GM19240 (cell line): ENCODE measurements at regions not wholly inside any gene's neighbourhood (a gene's known extent, or its start where the extent isn't known, plus 50 kb on each side); places are given as distances from the start of the nearest gene placed in this dataset.
"Not testable (repeated sequence)": the region's sequence is repeated elsewhere in the genome, so short reads cannot be mapped to it uniquely, and the experiment has no call there.

Experiments
- DNase-seq: peaks from one replicate; pipeline ENCODE4 v3.0.0; 2011; ENCODE audit warnings: low spot score; ENCODE audit not compliant: insufficient read length

DNA sequence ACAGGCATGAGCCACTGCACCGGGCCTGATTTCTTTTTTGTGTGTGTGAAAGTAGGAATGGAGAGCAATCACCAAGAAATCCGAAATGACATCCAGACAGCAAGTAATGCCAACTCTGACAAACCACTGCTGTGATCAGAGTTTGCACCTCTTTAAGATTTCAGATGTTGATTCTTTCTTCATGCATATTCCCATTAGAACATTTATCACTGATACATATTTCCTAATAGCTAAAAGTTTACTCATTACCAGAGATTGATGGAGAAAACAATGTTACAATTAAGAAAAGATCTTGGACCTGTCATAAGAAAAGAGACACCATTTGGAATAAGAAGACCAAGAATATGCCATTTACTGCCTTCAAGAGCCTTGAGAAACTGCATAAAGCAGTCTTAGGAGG lies 217.0 kb upstream of the MGAT4C start:
- DNase-seq, result no peak

DNA sequence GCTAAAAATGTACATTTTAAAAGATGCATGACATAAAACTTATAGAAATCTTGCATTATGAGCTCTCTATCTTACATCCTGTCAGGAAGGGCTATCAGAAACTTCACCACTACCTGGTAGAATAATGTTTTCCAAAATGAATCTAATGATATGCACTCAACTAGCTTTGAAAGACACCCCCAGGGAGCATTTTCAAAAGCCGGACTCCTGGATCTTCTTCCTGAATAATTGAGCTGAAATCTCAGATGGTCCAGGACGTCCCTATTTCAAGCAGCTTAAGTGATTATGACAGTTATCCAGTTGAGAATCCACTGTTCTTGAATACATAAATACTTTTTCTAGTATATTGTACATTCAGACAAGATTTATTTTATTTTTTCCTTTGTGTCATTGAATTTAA lies 200.6 kb upstream of the MGAT4C start:
- DNase-seq, result no peak

DNA sequence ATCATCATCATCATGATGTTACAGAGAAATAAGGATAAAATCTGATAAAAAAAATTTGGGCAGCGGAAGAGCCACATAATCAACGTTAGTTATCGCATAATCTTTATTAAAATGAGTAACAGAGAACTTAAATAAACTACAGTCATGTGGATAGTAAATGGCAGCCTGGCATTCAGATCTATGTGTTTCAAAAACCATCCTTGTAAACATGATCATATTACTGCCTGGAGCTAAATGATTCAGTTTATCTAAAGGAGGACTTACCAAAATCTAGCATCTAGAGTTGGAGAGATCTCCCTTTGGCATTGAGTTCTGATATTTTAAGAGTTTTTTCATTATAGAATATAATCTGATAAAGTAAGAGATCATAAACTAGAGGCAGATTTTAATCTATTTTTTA lies 200.1 kb upstream of the MGAT4C start:
- DNase-seq, result no peak

DNA sequence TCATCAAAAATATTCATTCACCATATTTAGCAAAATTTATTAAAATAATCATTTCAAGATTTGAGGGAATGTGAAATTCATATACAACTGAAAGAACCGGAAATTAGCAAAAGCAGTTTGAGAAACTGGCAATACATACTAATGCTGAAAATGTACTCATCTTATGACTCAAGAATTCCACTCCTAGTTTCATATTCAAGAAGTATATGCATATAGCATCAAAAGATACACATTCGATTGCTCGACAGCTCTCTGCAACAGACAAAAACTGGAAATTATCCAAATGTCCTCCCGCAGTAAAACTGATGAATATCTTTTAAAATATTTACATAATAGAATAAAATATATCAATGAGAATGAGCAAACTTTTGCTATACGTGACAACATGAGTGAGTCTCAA lies 189.2 kb upstream of the MGAT4C start:
- DNase-seq, result no peak

DNA sequence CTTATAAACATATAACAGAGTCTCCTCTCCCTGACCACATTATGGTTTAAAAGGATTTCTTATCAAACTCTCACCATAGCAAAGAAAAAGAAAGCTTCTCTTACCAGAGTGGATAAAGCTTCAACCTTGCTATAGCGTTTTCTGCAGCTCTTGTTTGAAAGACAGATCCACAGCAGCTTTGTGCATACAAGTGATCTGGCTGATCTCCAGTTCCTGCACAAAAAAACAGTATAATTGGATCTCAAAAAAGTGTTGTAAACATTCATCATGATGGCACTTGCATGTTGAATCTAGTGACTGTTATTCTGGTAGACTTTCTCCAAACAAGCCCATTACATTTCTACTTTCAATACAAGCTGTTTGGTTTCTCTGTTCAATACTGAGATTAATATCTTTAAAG lies 178.9 kb upstream of the MGAT4C start:
- DNase-seq, result no peak

DNA sequence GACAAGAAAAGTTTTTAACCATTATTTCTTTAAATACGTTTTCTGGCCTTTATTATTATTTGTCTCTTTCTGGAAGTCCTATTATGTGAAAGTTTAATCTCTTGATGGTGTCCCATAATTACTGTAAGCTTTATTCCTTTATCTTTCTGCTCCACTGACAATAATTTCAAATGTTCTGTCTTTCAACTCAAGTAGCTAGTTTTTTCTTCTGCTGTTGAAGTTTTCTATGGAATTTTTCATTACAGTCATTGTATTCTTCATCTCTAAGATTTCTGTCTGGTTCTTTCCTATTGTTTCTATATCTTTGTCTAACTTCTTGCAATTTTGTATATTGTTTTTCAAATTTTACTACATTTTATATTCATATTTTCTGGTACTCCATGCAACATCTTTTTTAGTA lies 173.6 kb upstream of the MGAT4C start:
- DNase-seq, result no peak

- no peak for DNase-seq
These were observed 165.1 kb upstream of the MGAT4C start for GRCh38 chr12:86421333-86421732.

GRCh38 chr12:86414201-86414600 lies 158.0 kb upstream of the MGAT4C start:
- DNase-seq, result no peak

GRCh38 chr12:86411710-86412109 lies 155.5 kb upstream of the MGAT4C start:
- DNase-seq, result no peak

- DNase-seq, result no peak
These were observed 151.5 kb upstream of the MGAT4C start for GRCh38 chr12:86407620-86408208.

DNA sequence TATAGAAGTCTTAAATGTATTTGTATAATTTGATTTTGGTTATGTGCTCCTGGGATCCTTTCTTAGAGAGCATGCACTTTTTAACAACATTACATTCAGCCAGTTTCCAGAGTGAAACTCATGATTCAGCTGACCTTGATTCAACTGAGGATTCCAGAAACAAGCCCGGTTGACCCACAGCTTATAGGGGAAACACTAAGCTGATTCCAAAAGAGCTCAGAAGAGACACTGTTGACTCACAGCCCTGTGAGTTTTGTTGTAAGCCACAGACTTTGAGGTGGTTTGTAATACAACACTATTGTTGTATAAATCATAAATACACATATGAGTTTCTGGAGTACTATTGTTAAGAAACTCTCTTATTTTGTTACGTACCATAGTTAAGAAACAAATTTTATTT lies 133.8 kb upstream of the MGAT4C start:
- no peak for DNase-seq

- no peak for DNase-seq
These were observed 131.5 kb upstream of the MGAT4C start for GRCh38 chr12:86387591-86388145.

DNA sequence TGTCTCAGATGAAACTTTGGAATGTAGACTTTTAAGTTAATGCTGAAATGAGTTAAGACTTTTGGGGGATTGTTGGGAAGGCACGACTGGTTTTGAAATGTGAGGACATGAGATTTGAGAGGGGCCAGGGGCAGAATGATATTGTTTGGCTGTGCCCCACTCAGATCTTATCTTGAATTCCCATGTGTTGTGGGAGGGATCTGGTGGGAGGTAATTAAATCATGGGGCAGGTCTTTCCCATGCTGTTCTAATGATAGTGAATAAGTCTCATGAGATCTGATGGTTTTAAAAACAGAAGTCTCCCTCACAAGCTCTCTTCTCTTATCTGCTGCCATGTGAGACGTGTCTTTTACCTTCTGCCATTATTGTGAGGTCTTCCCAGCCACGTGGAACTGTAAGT lies 127.6 kb upstream of the MGAT4C start:
- not testable (repeated sequence) for DNase-seq

GRCh38 chr12:86379337-86379736 lies 123.1 kb upstream of the MGAT4C start:
- no peak for DNase-seq

DNA sequence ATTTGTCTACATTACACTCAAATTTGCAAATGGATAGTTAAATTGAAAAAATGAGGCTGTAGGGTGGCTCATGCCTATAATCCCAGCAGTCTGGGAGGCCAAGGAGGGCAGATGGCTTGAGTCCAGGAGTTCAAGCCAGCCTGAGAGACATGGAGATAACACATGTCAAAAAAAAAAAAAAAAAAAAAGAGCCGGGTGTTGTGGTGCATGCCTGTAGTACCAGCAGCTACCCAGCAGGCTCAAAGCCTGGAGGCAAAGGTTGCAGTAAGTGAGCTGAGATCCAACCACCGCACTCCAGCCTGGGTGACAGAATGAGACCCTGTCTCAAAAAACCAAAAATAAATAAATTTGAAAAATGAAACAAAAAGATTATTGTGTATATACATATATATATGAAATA lies 119.9 kb upstream of the MGAT4C start:
- DNase-seq, result no peak

DNA sequence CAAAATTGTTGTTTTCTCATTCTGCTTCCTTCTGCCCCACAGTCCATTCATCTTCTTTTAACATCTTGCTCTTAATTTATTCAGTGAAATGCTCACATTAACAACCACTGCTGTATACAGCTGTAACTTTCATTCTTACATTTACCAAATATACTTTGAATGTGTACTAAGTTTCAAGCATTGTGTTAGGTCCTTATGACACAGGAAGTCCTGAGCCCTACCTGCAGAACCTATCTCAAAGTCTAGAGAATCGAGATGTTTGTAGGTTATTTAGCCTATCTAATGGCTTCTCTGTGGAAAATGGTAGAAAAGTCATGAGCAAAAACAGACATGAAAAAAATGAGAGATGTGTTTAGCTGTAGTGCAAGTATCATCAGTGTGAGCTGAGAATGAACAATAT lies 117.6 kb upstream of the MGAT4C start:
- DNase-seq, result no peak

DNA sequence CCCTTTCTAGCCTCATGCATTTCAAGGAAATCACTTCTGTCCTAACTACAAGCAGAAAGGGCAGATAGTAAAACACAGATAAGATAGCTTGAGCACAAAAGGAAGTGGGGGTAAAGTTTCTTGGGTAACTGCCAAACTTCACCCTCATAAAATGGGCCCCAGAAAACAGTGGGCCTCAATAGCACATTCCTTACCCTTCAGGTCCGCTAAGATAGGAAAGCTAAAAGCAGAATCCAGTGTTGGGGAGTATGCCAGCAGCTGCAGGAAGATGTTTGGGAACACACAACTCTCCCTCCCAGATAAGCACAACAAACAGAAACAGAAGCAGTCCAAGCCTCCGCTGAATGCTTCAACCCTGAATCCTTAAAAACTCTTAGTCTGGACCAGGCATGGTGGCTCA lies 110.9 kb upstream of the MGAT4C start:
- DNase-seq, result no peak

- no peak for DNase-seq
These were observed 93.0 kb upstream of the MGAT4C start for GRCh38 chr12:86349196-86349595.

GRCh38 chr12:86333955-86334522 lies 77.8 kb upstream of the MGAT4C start:
- no peak for DNase-seq

GRCh38 chr12:86331457-86331856 lies 75.3 kb upstream of the MGAT4C start:
- DNase-seq, result no peak

DNA sequence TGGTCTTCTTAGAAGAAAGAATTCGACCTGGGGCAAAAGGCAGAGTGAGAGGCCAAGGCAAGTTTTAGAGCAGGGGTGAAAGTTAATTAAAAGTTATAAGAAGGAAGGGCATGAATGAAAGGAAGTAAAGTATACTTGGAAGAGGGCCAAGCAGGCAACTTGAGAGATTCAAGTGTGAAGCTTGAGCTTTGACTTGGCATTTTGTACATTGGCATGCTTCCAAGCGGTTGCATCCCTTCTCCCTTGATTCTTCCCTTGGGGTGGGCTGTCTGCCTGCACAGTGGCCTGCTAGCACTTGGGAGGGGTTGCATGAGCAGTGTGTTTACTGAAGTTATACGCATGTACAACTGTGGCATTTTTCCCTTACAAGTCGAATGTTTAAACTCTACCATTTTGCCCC lies 74.8 kb upstream of the MGAT4C start:
- no peak for DNase-seq

DNA sequence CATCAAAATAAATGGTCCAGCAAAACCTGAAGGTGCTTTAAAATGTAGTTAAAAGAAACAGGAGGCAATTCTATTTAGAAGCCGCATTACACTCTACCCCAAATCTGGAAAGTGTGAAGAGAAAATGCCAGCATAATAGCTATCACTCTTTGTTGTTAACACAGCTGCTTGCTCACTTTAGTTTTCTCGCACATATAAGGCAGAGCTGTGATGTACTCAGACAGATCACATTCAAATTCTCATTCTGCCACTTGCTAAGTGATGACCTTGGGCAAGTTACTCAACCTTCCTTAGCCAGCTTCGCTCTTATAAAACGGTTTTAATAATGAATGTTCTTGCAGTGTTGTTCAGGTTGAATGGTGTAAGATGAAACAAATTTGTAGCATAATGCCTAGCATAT lies 56.0 kb upstream of the MGAT4C start:
- no peak for DNase-seq
